ENCODE measurements at regions not wholly inside any gene's neighbourhood (a gene's known extent, or its start where the extent isn't known, plus 50 kb on each side); places are given as distances from the start of the nearest gene placed in this dataset.

DNA sequence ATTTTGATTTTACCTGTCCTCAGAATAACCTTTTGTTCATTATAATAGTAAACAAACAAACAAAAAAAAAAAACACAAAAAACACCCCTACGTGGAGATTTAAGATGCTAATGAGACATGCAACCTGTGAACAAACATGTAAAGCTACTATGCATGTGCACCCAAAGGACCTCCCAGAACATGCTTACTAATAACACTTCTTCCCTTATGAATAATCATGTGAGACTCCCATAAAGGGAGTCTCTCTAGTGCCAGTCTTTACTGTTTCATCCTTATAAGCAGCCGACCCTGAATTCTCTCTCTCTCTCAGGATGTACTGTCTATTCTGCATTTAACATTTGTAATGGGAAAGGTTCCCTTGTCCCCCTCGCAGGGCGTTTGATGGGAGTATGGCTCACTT lies 1051.1 kb downstream of the PCDH17 start:
- TF ChIP-seq, protein P1, sequence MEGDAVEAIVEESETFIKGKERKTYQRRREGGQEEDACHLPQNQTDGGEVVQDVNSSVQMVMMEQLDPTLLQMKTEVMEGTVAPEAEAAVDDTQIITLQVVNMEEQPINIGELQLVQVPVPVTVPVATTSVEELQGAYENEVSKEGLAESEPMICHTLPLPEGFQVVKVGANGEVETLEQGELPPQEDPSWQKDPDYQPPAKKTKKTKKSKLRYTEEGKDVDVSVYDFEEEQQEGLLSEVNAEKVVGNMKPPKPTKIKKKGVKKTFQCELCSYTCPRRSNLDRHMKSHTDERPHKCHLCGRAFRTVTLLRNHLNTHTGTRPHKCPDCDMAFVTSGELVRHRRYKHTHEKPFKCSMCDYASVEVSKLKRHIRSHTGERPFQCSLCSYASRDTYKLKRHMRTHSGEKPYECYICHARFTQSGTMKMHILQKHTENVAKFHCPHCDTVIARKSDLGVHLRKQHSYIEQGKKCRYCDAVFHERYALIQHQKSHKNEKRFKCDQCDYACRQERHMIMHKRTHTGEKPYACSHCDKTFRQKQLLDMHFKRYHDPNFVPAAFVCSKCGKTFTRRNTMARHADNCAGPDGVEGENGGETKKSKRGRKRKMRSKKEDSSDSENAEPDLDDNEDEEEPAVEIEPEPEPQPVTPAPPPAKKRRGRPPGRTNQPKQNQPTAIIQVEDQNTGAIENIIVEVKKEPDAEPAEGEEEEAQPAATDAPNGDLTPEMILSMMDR (IDR thresholded peaks at IDR 0.05), result no peak
- TF ChIP-seq, protein P2, sequence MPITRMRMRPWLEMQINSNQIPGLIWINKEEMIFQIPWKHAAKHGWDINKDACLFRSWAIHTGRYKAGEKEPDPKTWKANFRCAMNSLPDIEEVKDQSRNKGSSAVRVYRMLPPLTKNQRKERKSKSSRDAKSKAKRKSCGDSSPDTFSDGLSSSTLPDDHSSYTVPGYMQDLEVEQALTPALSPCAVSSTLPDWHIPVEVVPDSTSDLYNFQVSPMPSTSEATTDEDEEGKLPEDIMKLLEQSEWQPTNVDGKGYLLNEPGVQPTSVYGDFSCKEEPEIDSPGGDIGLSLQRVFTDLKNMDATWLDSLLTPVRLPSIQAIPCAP (CRISPR knock-in tag; IDR thresholded peaks at IDR 0.05), result no peak
- TF ChIP-seq, protein P3, sequence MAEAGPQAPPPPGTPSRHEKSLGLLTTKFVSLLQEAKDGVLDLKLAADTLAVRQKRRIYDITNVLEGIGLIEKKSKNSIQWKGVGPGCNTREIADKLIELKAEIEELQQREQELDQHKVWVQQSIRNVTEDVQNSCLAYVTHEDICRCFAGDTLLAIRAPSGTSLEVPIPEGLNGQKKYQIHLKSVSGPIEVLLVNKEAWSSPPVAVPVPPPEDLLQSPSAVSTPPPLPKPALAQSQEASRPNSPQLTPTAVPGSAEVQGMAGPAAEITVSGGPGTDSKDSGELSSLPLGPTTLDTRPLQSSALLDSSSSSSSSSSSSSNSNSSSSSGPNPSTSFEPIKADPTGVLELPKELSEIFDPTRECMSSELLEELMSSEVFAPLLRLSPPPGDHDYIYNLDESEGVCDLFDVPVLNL (CRISPR knock-in tag; IDR thresholded peaks at IDR 0.05; ENCODE audit: borderline replicate concordance, low read depth), result no peak
- TF ChIP-seq, protein P4, sequence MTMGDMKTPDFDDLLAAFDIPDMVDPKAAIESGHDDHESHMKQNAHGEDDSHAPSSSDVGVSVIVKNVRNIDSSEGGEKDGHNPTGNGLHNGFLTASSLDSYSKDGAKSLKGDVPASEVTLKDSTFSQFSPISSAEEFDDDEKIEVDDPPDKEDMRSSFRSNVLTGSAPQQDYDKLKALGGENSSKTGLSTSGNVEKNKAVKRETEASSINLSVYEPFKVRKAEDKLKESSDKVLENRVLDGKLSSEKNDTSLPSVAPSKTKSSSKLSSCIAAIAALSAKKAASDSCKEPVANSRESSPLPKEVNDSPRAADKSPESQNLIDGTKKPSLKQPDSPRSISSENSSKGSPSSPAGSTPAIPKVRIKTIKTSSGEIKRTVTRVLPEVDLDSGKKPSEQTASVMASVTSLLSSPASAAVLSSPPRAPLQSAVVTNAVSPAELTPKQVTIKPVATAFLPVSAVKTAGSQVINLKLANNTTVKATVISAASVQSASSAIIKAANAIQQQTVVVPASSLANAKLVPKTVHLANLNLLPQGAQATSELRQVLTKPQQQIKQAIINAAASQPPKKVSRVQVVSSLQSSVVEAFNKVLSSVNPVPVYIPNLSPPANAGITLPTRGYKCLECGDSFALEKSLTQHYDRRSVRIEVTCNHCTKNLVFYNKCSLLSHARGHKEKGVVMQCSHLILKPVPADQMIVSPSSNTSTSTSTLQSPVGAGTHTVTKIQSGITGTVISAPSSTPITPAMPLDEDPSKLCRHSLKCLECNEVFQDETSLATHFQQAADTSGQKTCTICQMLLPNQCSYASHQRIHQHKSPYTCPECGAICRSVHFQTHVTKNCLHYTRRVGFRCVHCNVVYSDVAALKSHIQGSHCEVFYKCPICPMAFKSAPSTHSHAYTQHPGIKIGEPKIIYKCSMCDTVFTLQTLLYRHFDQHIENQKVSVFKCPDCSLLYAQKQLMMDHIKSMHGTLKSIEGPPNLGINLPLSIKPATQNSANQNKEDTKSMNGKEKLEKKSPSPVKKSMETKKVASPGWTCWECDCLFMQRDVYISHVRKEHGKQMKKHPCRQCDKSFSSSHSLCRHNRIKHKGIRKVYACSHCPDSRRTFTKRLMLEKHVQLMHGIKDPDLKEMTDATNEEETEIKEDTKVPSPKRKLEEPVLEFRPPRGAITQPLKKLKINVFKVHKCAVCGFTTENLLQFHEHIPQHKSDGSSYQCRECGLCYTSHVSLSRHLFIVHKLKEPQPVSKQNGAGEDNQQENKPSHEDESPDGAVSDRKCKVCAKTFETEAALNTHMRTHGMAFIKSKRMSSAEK (CRISPR knock-in tag; IDR thresholded peaks at IDR 0.05; ENCODE audit: borderline replicate concordance), result no peak
- TF ChIP-seq, protein P5, sequence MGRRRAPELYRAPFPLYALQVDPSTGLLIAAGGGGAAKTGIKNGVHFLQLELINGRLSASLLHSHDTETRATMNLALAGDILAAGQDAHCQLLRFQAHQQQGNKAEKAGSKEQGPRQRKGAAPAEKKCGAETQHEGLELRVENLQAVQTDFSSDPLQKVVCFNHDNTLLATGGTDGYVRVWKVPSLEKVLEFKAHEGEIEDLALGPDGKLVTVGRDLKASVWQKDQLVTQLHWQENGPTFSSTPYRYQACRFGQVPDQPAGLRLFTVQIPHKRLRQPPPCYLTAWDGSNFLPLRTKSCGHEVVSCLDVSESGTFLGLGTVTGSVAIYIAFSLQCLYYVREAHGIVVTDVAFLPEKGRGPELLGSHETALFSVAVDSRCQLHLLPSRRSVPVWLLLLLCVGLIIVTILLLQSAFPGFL (CRISPR knock-in tag; IDR thresholded peaks at IDR 0.05; ENCODE audit: borderline replicate concordance), result no peak
- TF ChIP-seq, protein P6, sequence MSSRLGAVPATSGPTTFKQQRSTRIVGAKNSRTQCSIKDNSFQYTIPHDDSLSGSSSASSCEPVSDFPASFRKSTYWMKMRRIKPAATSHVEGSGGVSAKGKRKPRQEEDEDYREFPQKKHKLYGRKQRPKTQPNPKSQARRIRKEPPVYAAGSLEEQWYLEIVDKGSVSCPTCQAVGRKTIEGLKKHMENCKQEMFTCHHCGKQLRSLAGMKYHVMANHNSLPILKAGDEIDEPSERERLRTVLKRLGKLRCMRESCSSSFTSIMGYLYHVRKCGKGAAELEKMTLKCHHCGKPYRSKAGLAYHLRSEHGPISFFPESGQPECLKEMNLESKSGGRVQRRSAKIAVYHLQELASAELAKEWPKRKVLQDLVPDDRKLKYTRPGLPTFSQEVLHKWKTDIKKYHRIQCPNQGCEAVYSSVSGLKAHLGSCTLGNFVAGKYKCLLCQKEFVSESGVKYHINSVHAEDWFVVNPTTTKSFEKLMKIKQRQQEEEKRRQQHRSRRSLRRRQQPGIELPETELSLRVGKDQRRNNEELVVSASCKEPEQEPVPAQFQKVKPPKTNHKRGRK (CRISPR knock-in tag; IDR thresholded peaks at IDR 0.05; ENCODE audit: borderline replicate concordance), result no peak
- TF ChIP-seq SP1 (CRISPR knock-in tag; conservative IDR thresholded peaks at IDR 0.05), result no peak
- TF ChIP-seq, protein P7, sequence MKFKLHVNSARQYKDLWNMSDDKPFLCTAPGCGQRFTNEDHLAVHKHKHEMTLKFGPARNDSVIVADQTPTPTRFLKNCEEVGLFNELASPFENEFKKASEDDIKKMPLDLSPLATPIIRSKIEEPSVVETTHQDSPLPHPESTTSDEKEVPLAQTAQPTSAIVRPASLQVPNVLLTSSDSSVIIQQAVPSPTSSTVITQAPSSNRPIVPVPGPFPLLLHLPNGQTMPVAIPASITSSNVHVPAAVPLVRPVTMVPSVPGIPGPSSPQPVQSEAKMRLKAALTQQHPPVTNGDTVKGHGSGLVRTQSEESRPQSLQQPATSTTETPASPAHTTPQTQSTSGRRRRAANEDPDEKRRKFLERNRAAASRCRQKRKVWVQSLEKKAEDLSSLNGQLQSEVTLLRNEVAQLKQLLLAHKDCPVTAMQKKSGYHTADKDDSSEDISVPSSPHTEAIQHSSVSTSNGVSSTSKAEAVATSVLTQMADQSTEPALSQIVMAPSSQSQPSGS (CRISPR knock-in tag; IDR thresholded peaks at IDR 0.05; ENCODE audit: borderline replicate concordance, low read depth), result no peak
- TF ChIP-seq, protein P8, sequence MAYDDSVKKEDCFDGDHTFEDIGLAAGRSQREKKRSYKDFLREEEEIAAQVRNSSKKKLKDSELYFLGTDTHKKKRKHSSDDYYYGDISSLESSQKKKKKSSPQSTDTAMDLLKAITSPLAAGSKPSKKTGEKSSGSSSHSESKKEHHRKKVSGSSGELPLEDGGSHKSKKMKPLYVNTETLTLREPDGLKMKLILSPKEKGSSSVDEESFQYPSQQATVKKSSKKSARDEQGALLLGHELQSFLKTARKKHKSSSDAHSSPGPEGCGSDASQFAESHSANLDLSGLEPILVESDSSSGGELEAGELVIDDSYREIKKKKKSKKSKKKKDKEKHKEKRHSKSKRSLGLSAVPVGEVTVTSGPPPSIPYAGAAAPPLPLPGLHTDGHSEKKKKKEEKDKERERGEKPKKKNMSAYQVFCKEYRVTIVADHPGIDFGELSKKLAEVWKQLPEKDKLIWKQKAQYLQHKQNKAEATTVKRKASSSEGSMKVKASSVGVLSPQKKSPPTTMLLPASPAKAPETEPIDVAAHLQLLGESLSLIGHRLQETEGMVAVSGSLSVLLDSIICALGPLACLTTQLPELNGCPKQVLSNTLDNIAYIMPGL (CRISPR knock-in tag; IDR thresholded peaks at IDR 0.05), result no peak
- TF ChIP-seq, protein P9, sequence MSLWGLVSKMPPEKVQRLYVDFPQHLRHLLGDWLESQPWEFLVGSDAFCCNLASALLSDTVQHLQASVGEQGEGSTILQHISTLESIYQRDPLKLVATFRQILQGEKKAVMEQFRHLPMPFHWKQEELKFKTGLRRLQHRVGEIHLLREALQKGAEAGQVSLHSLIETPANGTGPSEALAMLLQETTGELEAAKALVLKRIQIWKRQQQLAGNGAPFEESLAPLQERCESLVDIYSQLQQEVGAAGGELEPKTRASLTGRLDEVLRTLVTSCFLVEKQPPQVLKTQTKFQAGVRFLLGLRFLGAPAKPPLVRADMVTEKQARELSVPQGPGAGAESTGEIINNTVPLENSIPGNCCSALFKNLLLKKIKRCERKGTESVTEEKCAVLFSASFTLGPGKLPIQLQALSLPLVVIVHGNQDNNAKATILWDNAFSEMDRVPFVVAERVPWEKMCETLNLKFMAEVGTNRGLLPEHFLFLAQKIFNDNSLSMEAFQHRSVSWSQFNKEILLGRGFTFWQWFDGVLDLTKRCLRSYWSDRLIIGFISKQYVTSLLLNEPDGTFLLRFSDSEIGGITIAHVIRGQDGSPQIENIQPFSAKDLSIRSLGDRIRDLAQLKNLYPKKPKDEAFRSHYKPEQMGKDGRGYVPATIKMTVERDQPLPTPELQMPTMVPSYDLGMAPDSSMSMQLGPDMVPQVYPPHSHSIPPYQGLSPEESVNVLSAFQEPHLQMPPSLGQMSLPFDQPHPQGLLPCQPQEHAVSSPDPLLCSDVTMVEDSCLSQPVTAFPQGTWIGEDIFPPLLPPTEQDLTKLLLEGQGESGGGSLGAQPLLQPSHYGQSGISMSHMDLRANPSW (CRISPR knock-in tag; conservative IDR thresholded peaks at IDR 0.05; ENCODE audit: low read depth), result no peak
- TF ChIP-seq, protein P10, sequence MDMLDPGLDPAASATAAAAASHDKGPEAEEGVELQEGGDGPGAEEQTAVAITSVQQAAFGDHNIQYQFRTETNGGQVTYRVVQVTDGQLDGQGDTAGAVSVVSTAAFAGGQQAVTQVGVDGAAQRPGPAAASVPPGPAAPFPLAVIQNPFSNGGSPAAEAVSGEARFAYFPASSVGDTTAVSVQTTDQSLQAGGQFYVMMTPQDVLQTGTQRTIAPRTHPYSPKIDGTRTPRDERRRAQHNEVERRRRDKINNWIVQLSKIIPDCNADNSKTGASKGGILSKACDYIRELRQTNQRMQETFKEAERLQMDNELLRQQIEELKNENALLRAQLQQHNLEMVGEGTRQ (CRISPR knock-in tag; IDR thresholded peaks at IDR 0.05), result no peak
- TF ChIP-seq, protein P11, sequence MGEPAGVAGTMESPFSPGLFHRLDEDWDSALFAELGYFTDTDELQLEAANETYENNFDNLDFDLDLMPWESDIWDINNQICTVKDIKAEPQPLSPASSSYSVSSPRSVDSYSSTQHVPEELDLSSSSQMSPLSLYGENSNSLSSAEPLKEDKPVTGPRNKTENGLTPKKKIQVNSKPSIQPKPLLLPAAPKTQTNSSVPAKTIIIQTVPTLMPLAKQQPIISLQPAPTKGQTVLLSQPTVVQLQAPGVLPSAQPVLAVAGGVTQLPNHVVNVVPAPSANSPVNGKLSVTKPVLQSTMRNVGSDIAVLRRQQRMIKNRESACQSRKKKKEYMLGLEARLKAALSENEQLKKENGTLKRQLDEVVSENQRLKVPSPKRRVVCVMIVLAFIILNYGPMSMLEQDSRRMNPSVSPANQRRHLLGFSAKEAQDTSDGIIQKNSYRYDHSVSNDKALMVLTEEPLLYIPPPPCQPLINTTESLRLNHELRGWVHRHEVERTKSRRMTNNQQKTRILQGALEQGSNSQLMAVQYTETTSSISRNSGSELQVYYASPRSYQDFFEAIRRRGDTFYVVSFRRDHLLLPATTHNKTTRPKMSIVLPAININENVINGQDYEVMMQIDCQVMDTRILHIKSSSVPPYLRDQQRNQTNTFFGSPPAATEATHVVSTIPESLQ (CRISPR knock-in tag; IDR thresholded peaks at IDR 0.05), result no peak
- no peak for TF ChIP-seq TEAD4 (CRISPR knock-in tag; IDR thresholded peaks at IDR 0.05)

Data from WTC11 (cell line).